Kidney (tissue), 13 donors: ENCODE measurements at regions not wholly inside any gene's neighbourhood (a gene's known extent, or its start where the extent isn't known, plus 50 kb on each side); places are given as distances from the start of the nearest gene placed in this dataset.

Experiments used
- DNase-seq, 5 donors: peaks; one replicate each; pipeline ENCODE4 v3.0.0-alpha.2; 2013 to 2020
- FAIRE-seq: peaks from 2 replicates; lab custom pipeline; 2012; peaks lifted over from hg19 to GRCh38; lab: Jason Lieb, UNC
- H3K27ac ChIP-seq, 2 donors: one replicate each; pipeline ENCODE4 v1.7.0; 2013; ENCODE audit warnings: low read depth in 2 of 2, low read length in 2 of 2, inconsistent platforms in 1 of 2
- H3K27me3 ChIP-seq: one replicate; pipeline ENCODE4 v1.7.1; 2013; ENCODE audit warnings: low read length, inconsistent platforms; ENCODE audit not compliant: control insufficient read depth, insufficient read depth
- H3K36me3 ChIP-seq, 3 donors: one replicate each; pipeline versions ENCODE4 v1.7.0 to v1.7.1; 2013; ENCODE audit warnings: low read length in 3 of 3, control low read depth in 1 of 3, inconsistent platforms in 1 of 3; ENCODE audit not compliant: insufficient read depth in 3 of 3, control insufficient read depth in 2 of 3
- H3K4me1 ChIP-seq, 3 donors: one replicate each; pipeline versions ENCODE4 v1.7.0 to v1.7.1; 2013; ENCODE audit warnings: low read length in 3 of 3, inconsistent platforms in 1 of 3, low read depth in 1 of 3; ENCODE audit not compliant: control insufficient read depth in 2 of 3, insufficient read depth in 2 of 3
- H3K4me3 ChIP-seq, 3 donors: one replicate each; pipeline versions ENCODE4 v1.7.0 to v1.8.1; 2013; ENCODE audit warnings: low read length in 3 of 3, control low read depth in 1 of 3, inconsistent platforms in 1 of 3
- H3K9ac ChIP-seq, 3 donors: one replicate each; pipeline versions ENCODE4 v1.7.0 to v1.7.1; 2013; ENCODE audit warnings: low read length in 3 of 3, control low read depth in 1 of 3, inconsistent platforms in 1 of 3
- H3K9me3 ChIP-seq, 3 donors: one replicate each; pipeline versions ENCODE4 v1.7.0 to v1.7.1; 2013; ENCODE audit warnings: low read length in 3 of 3, control low read depth in 1 of 3, inconsistent platforms in 1 of 3; ENCODE audit not compliant: control insufficient read depth in 2 of 3, insufficient read depth in 1 of 3
- intact Hi-C: fragments of 100-400 bp; cut with DNase I; formaldehyde crosslinking; loops from one replicate; pipeline ENCODE4 v1.11.1; 2022
- TF ChIP-seq, protein P1 (sequence below): IDR thresholded peaks from 3 replicates; pipeline ENCODE4 v1.5.1; 2012; ENCODE audit warnings: mild to moderate bottlenecking, moderate library complexity, borderline replicate concordance; ENCODE audit not compliant: insufficient read depth; ENCODE audit errors: extremely low read depth
- donor health status: control.
- donor health status: control.
- donor health status: control.
- donor health status: control.
- donor health status: control.
- donor health status: DM: yes; HTN: yes; CAD: no.
- donor health status: Normal renal cell carcinoma (clear cell type).

DNA sequence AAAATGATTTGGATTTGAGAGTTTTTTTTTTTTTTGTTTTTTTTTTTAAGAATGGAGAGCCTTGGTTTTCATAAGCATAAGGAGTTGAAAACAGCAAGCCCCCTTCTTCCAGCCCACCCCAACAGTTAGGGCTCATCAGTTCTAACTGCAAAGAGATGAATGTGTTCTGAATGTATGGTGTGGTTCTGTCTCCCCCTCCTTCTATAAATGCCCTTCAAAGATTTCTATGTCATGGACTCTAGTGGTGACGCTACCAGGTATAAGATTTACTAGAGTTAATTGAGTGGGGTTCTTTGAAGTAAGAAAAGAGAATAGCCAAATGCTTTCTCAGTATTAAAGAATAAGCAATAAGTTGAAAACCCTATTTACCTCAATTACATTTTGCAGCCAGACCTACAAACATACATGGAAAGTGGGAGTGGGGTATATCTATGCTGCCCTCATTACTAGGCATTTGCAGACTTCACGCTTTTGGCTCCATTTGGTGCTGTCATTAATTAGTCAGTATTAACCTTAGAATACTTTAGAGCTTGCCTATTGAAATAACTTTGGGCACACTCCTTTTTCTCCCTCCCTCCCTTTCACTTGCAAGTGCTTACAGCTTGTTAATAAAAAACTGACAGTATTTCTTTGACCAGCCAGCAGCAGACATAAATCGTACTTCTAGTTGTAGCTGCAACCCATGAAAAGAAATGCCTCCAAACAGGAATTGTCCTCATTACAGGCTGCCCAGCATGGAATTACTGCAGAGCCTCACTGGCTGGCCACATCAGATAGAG lies 667.2 kb upstream of the ZNF608 start:
- FAIRE-seq (no peak), DNase-seq (peak in 4 of 5 donors; percentile 28 to 73 (median 54))
- H3K27ac ChIP-seq, result no peak overlapping the region
- no peaks in the 10 kb centered on the region for H3K36me3 ChIP-seq
- no peaks in the 10 kb centered on the region for H3K9me3 ChIP-seq
- H3K9ac ChIP-seq, result no peak overlapping the region
- H3K27me3 ChIP-seq, result no peaks in the 10 kb centered on the region
- peaks cover 22 to 53% (median 35%) of the 10 kb centered on the region in 3 donors for H3K4me1 ChIP-seq
- intact Hi-C loops, result no loop called here
- no peak overlapping the region for H3K4me3 ChIP-seq
- TF ChIP-seq, protein P1, sequence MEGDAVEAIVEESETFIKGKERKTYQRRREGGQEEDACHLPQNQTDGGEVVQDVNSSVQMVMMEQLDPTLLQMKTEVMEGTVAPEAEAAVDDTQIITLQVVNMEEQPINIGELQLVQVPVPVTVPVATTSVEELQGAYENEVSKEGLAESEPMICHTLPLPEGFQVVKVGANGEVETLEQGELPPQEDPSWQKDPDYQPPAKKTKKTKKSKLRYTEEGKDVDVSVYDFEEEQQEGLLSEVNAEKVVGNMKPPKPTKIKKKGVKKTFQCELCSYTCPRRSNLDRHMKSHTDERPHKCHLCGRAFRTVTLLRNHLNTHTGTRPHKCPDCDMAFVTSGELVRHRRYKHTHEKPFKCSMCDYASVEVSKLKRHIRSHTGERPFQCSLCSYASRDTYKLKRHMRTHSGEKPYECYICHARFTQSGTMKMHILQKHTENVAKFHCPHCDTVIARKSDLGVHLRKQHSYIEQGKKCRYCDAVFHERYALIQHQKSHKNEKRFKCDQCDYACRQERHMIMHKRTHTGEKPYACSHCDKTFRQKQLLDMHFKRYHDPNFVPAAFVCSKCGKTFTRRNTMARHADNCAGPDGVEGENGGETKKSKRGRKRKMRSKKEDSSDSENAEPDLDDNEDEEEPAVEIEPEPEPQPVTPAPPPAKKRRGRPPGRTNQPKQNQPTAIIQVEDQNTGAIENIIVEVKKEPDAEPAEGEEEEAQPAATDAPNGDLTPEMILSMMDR, result no peak

DNA sequence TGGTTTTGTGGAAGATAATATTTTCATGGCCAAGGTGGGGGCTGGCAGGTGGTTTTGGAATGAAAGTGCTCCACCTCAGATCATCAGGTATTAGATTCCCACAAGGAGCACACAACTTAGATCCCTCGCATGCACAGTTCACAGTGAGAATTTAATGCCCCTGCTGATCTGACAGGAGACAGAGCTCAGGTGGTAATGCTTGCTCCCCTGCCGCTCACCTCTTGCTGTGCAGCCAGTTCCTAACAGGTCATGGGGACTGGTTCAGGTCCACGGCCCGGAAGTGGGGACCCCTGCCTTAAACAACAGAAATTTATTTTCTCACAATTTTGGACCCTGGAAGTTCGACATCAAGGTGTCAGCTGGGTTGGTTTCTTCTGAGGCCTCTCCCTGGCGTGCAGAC lies 668.7 kb upstream of the ZNF608 start:
- H3K36me3 ChIP-seq, result no peaks in the 10 kb centered on the region
- intact Hi-C loops, result no loop called here
- no peaks in the 10 kb centered on the region for H3K27me3 ChIP-seq
- no peak overlapping the region for H3K9ac ChIP-seq
- H3K4me3 ChIP-seq, result no peak overlapping the region
- DNase-seq (peak in 2 of 5 donors; percentile 11 to 46), FAIRE-seq (no peak)
- no peaks in the 10 kb centered on the region for H3K9me3 ChIP-seq
- TF ChIP-seq, protein P1, result no peak
- peaks cover 22 to 41% (median 26%) of the 10 kb centered on the region in 3 donors for H3K4me1 ChIP-seq
- no peak overlapping the region for H3K27ac ChIP-seq

DNA sequence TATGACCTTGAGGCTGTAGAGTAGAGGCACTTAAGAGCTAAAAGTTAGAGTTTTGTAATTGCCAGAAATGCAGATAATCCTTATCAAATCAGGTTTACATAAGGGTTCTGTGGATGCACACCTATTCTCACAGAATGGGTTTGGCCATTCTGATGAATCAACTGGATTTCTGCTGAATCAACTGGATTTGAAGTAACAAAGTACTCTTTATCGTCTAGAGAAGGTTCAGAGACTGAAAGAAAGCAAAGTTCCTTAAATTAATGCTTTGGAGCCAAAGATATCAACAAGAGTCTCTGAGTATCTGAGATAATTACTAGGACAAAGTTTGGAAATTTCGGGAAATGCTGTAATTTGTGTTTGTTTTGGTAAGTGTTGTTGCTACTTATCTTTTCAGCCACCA lies 669.6 kb upstream of the ZNF608 start:
- H3K27me3 ChIP-seq, result no peaks in the 10 kb centered on the region
- FAIRE-seq, result no peak
- no peak overlapping the region for H3K4me3 ChIP-seq
- H3K9me3 ChIP-seq, result no peaks in the 10 kb centered on the region
- H3K9ac ChIP-seq, result no peak overlapping the region
- intact Hi-C loops, result no loop called here
- no peaks in the 10 kb centered on the region for H3K36me3 ChIP-seq
- no peak overlapping the region for H3K27ac ChIP-seq
- peaks cover 19 to 32% (median 19%) of the 10 kb centered on the region in 3 donors for H3K4me1 ChIP-seq
- no peak for DNase-seq
- TF ChIP-seq, protein P1, result no peak
